Neural cell (in vitro differentiated cells): ENCODE measurements at regions not wholly inside any gene's neighbourhood (a gene's known extent, or its start where the extent isn't known, plus 50 kb on each side); places are given as distances from the start of the nearest gene placed in this dataset.
A peak's percentile ranks its signal among the peaks of the same experiment; 100 is the strongest.

Source experiments
- H2AFZ ChIP-seq: fragments of 200-600, 300-800 bp; sonication (generic), shearing (Covaris generic); 2 replicates; pipeline ENCODE4 v1.6.0; 2014; ENCODE audit warnings: low read depth, mild to moderate bottlenecking, antibody characterized with exemption, low read length, moderate library complexity
- H3F3A ChIP-seq: fragments of 200-600 bp; shearing (Covaris generic); 2 replicates; pipeline ENCODE4 v1.6.1; 2016; ENCODE audit warnings: mild to moderate bottlenecking, moderate library complexity, mixed read lengths, antibody characterized with exemption, low read length; ENCODE audit not compliant: insufficient read depth, poor library complexity, severe bottlenecking
- H3K27ac ChIP-seq: fragments of 200-600, 300-800 bp; sonication (generic), shearing (Covaris generic); 2 replicates; pipeline ENCODE4 v1.5.1; 2014; ENCODE audit warnings: mild to moderate bottlenecking, low read length, moderate library complexity
- H3K27me3 ChIP-seq: fragments of 300-800, 200-600 bp; sonication (generic), shearing (Covaris generic); 2 replicates; pipeline ENCODE4 v1.6.0; 2014; ENCODE audit warnings: mild to moderate bottlenecking, low read depth, low read length, moderate library complexity; ENCODE audit not compliant: insufficient read depth
- H3K36me3 ChIP-seq: fragments of 300-800, 200-600 bp; sonication (generic), shearing (Covaris generic); 2 replicates; pipeline ENCODE4 v1.5.1; 2014; ENCODE audit warnings: mild to moderate bottlenecking, antibody characterized with exemption, low read length, moderate library complexity; ENCODE audit not compliant: insufficient read depth
- H3K4me2 ChIP-seq: fragments of 300-800, 200-600 bp; sonication (generic), shearing (Covaris generic); 2 replicates; pipeline ENCODE4 v1.6.0; 2014; ENCODE audit warnings: mild to moderate bottlenecking, low read length
- H3K4me3 ChIP-seq: fragments of 300-800, 200-600 bp; sonication (generic), shearing (Covaris generic); 2 replicates; pipeline ENCODE4 v1.5.1; 2014; ENCODE audit warnings: mild to moderate bottlenecking, low read length, moderate library complexity
- H3K79me2 ChIP-seq: fragments of 200-600 bp; shearing (Covaris generic); replicated peaks from 2 replicates; pipeline ENCODE4 v1.6.0; 2014; ENCODE audit warnings: mild to moderate bottlenecking, low read length, moderate library complexity; ENCODE audit not compliant: insufficient read depth
- H3K9ac ChIP-seq: fragments of 300-800, 200-600 bp; sonication (generic), shearing (Covaris generic); 2 replicates; pipeline ENCODE4 v1.6.1; 2016; ENCODE audit warnings: mild to moderate bottlenecking, low read length, mixed read lengths
- H3K9me2 ChIP-seq: fragments of 200-600 bp; shearing (Covaris generic); 2 replicates; pipeline ENCODE4 v1.6.1; 2016; ENCODE audit warnings: mild to moderate bottlenecking, low read length, mixed read lengths; ENCODE audit not compliant: insufficient read depth
- H3K9me3 ChIP-seq: fragments of 200-600, 300-800 bp; sonication (generic), shearing (Covaris generic); 2 replicates; pipeline ENCODE4 v1.6.1; 2016; ENCODE audit warnings: mild to moderate bottlenecking, mixed run types, low read length, moderate library complexity, mixed read lengths
- H4K20me1 ChIP-seq: fragments of 200-600 bp; shearing (Covaris generic); 2 replicates; pipeline ENCODE4 v1.6.1; 2016; ENCODE audit warnings: mild to moderate bottlenecking, mixed run types; ENCODE audit not compliant: insufficient read depth
- EP300 ChIP-seq: fragments of 450-650 bp; conservative IDR thresholded peaks from 2 replicates; pipeline ENCODE4 v1.6.1; 2014; ENCODE audit warnings: antibody characterized with exemption, mild to moderate bottlenecking, moderate library complexity; ENCODE audit not compliant: poor library complexity, severe bottlenecking
- EZH2 ChIP-seq: fragments of 200-600, 300-800 bp; shearing (Covaris generic), sonication (generic); IDR thresholded peaks from 2 replicates; pipeline ENCODE4 v1.6.1; 2014; ENCODE audit warnings: antibody characterized with exemption, low read length, borderline replicate concordance, mild to moderate bottlenecking; ENCODE audit not compliant: insufficient read depth, poor library complexity, severe bottlenecking
- MXI1 ChIP-seq: fragments of 450-650 bp; conservative IDR thresholded peaks from 2 replicates; pipeline ENCODE4 v1.6.1; 2014; ENCODE audit warnings: antibody characterized with exemption, mild to moderate bottlenecking; ENCODE audit not compliant: poor library complexity, severe bottlenecking
- POLR2AphosphoS5 ChIP-seq: IDR thresholded peaks from 2 replicates; pipeline ENCODE4 v1.6.1; 2012
- RAD21 ChIP-seq: fragments of 450-650 bp; conservative IDR thresholded peaks from 2 replicates; pipeline ENCODE4 v1.6.1; 2014; ENCODE audit warnings: antibody characterized with exemption, mild to moderate bottlenecking, moderate library complexity
- REST ChIP-seq: IDR thresholded peaks from 2 replicates; pipeline ENCODE4 v1.6.1; 2012; ENCODE audit warnings: borderline replicate concordance
- SMC3 ChIP-seq: fragments of 450-650 bp; conservative IDR thresholded peaks from 2 replicates; pipeline ENCODE4 v1.6.1; 2014; ENCODE audit warnings: antibody characterized with exemption, mild to moderate bottlenecking, moderate library complexity; ENCODE audit not compliant: poor library complexity
- TAF1 ChIP-seq: IDR thresholded peaks from 2 replicates; pipeline ENCODE4 v1.6.1; 2012; ENCODE audit warnings: low read depth
- TF ChIP-seq, protein P1 (sequence below): fragments of 450-650 bp; IDR thresholded peaks from 2 replicates; pipeline ENCODE4 v1.5.1; 2014; ENCODE audit warnings: antibody characterized with exemption, mild to moderate bottlenecking, moderate library complexity; ENCODE audit not compliant: poor library complexity, severe bottlenecking

DNA sequence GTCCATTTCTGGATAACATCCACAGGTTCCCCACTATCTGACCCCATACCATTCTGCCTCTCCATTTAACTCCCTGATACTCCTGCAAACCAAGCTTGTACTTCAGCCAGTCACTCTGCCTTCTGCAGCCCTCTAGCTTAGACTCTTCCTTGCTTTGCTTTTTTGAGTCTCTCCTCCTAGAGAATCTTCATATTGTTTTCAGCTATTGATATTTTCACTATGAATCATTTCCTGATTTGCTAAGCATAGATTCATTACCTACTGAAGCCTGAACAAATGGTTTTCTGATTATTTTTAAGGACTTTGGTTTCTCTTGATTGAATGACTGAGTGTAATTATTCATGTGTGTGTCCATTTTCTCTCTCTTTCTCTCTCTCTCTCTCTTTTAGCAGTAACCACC is 2102.3 kb upstream of the CELF4 start:
- H3K9ac ChIP-seq: no peak overlapping the region
- TF ChIP-seq EP300 (no peak), POLR2AphosphoS5 (no peak), MXI1 (no peak), SMC3 (no peak), REST (no peak), TAF1 (no peak), RAD21 (no peak), EZH2 (no peak)
- TF ChIP-seq, protein P1, sequence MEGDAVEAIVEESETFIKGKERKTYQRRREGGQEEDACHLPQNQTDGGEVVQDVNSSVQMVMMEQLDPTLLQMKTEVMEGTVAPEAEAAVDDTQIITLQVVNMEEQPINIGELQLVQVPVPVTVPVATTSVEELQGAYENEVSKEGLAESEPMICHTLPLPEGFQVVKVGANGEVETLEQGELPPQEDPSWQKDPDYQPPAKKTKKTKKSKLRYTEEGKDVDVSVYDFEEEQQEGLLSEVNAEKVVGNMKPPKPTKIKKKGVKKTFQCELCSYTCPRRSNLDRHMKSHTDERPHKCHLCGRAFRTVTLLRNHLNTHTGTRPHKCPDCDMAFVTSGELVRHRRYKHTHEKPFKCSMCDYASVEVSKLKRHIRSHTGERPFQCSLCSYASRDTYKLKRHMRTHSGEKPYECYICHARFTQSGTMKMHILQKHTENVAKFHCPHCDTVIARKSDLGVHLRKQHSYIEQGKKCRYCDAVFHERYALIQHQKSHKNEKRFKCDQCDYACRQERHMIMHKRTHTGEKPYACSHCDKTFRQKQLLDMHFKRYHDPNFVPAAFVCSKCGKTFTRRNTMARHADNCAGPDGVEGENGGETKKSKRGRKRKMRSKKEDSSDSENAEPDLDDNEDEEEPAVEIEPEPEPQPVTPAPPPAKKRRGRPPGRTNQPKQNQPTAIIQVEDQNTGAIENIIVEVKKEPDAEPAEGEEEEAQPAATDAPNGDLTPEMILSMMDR: no peak

DNA sequence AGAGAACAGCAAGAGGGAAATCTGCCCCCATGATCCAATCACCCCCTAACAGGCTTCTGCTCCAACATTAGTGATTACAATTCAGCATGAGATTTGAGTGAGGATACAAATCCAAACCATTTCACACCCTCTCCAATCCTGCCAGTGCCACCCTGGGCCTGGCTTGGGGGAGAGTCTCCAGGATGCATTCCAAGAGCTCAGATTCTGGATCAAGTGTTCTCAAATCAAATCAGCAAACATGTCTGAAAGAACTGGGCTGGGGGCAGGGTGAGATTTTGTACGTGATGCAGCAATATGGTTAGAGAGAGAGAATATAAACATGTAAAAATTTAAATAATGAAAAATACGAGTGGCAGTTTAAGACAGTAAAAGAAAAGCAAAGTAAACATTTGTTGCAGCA is 2100.9 kb upstream of the CELF4 start:
- no peak overlapping the region for H2AFZ ChIP-seq
- no peaks in the 10 kb centered on the region for H3F3A ChIP-seq
- no peaks in the 10 kb centered on the region for H3K27me3 ChIP-seq
- H3K4me2 ChIP-seq: no peak overlapping the region
- H3K79me2 ChIP-seq: no peaks in the 10 kb centered on the region
- H3K27ac ChIP-seq: no peak overlapping the region
- H3K9ac ChIP-seq: no peak overlapping the region
- peak overlapping the region; percentile 26 for H3K4me3 ChIP-seq
- no peaks in the 10 kb centered on the region for H3K9me2 ChIP-seq
- no peaks in the 10 kb centered on the region for H4K20me1 ChIP-seq
- no peaks in the 10 kb centered on the region for H3K36me3 ChIP-seq
- TF ChIP-seq MXI1 (no peak), EP300 (no peak), REST (no peak), EZH2 (no peak), POLR2AphosphoS5 (no peak), TAF1 (no peak), SMC3 (no peak), RAD21 (no peak)
- TF ChIP-seq, protein P1: no peak
- no peaks in the 10 kb centered on the region for H3K9me3 ChIP-seq

More for the DNA sequence above, 2102.3 kb upstream of the CELF4 start:
- Histone ChIP-seq H3K27me3 (no peaks in the 10 kb centered on the region), H3K79me2 (no peaks in the 10 kb centered on the region), H3K36me3 (no peaks in the 10 kb centered on the region), H3F3A (no peaks in the 10 kb centered on the region), H3K4me3 (no peak overlapping the region), H3K9me2 (no peaks in the 10 kb centered on the region), H2AFZ (no peak overlapping the region), H4K20me1 (no peaks in the 10 kb centered on the region), H3K27ac (no peak overlapping the region), H3K9me3 (no peaks in the 10 kb centered on the region), H3K4me2 (no peak overlapping the region)
